ENCODE measurements at regions not wholly inside any gene's neighbourhood (a gene's known extent, or its start where the extent isn't known, plus 50 kb on each side); places are given as distances from the start of the nearest gene placed in this dataset.
"Not testable (repeated sequence)": the region's sequence is repeated elsewhere in the genome, so short reads cannot be mapped to it uniquely, and the experiment has no call there.

DNA sequence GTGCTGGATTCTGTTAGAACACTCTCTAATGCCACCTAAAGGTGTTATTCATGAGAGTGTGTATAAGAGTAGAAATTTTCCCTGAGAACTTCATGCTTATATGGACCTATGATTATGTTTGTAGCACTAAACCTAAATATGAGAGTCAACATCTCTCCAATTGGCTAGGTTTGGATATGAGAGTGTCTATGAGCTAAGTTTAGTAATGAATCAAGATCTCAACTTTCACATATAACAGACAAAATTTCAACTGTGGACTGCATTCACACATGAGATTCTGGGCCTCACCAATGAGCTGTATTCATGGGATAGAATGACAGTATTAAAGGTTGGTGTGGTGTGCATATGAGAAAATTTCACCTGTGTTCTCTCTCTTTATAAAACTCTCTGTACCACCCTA, 242.6 kb downstream of the RPS4Y2 start:
- peaks cover 29% of the 10 kb centered on the region for H3K4me1 Mint-ChIP-seq
- H3K9me3 Mint-ChIP-seq: no peaks in the 10 kb centered on the region
- peaks cover 1% of the 10 kb centered on the region for H3K36me3 Mint-ChIP-seq (ENCODE audit: low read depth)
- no peaks in the 10 kb centered on the region for H3K27me3 Mint-ChIP-seq
- H3K4me3 Mint-ChIP-seq: no peak overlapping the region
- H3K27ac Mint-ChIP-seq: no peak overlapping the region
- DNase-seq: no peak
- intact Hi-C loops (cut with micrococcal nuclease): loop anchor here (1.0 to 10.0 kb wide), 6 partner anchors 36 to 423 kb away; partner anchors contain the start of gene EIF1AY

DNA sequence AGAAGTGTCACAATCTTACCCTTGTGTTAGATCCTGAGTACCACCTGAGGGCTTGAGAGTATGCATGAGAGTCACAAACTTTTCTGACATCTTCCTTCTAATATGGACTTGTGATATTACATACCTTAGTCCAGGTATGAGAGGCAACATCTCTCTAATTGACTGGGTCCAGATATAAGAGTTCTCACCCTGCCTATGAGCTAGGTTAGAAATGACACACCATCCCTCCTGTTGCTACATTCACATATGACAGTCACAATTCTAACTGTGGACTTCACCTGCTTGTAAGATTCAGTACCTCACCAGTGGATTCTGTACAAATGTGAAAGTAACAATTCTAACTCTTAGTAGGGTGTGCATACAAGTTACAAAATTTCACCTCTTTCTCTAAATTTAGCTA, 245.2 kb downstream of the RPS4Y2 start:
- DNase-seq: no peak
- Mint-ChIP-seq H3K4me1 (peaks cover 33% of the 10 kb centered on the region), H3K27ac (no peak overlapping the region), H3K27me3 (no peaks in the 10 kb centered on the region), H3K4me3 (no peak overlapping the region), H3K36me3 (ENCODE audit: low read depth) (peaks cover 1% of the 10 kb centered on the region), H3K9me3 (no peaks in the 10 kb centered on the region)
- intact Hi-C loops (cut with micrococcal nuclease): no loop called here

DNA sequence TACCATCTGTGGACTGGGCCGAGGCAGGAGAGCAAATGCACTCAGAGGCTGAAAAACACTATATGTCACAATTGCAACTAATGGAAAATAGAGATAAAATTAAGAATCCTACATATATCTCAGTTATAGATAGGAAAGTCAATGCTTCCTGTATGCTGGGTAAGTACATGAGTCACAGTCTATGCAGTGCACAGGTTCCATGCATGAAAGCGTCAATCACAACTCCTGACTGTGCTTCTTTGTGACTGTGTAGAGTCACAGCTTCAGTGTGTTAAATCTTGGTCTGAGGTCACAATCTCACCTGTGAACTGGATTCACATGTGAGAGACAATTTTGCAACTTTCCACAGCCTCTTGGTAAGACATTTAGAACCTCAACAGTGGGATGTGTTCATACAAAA, 247.2 kb downstream of the RPS4Y2 start:
- Mint-ChIP-seq H3K9me3 (no peaks in the 10 kb centered on the region), H3K36me3 (ENCODE audit: low read depth) (peaks cover 3% of the 10 kb centered on the region), H3K4me3 (no peak overlapping the region), H3K27me3 (no peaks in the 10 kb centered on the region), H3K4me1 (peaks cover 27% of the 10 kb centered on the region), H3K27ac (peak overlapping the region; percentile 34)
- DNase-seq: no peak
- intact Hi-C loops (cut with micrococcal nuclease): no loop called here

DNA sequence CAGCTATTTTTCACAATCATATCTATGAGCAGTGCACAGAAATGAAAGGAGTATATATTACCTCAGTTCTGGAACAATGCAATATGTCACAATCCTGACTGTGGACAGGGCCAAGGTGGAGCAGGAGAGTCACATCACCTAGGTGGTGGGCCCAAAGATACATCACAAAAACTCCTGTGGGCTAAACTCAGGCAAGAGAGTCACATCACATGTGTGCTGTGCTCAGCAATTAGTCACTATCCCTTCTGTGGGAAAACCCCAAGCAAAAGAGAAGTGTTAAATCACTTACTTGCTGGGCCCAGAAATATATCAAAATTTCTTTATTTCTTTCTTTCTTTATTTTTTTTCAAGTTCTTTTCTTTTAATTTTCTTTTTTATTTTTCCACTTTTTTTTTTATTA, 249.6 kb downstream of the RPS4Y2 start:
- no peak overlapping the region for H3K4me3 Mint-ChIP-seq
- peak; percentile 54 for DNase-seq
- H3K4me1 Mint-ChIP-seq: peaks cover 16% of the 10 kb centered on the region
- H3K27ac Mint-ChIP-seq: no peak overlapping the region
- intact Hi-C loops (cut with micrococcal nuclease): no loop called here
- peaks cover 3% of the 10 kb centered on the region for H3K36me3 Mint-ChIP-seq (ENCODE audit: low read depth)
- no peaks in the 10 kb centered on the region for H3K9me3 Mint-ChIP-seq
- H3K27me3 Mint-ChIP-seq: no peaks in the 10 kb centered on the region

DNA sequence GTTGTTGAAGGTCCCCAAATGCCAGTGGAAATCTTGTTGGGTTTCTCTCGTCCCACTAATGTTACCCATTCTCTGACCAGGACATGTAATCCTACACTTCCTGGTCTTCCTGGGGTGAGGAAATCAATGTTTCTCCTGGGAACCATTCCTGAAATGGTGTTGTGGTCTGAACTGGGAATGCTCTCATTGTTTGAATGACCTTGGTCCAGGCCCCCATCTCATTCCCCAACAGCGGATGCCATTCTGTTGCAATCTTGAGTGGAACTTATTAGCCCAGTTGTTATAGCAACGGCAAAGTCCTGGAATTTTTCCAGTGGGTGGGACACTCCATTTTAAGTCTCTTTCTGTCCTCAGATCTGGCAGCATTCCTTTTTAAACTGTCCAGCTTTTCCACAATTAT, 265.9 kb downstream of the RPS4Y2 start:
- intact Hi-C loops (cut with micrococcal nuclease): no loop called here

DNA sequence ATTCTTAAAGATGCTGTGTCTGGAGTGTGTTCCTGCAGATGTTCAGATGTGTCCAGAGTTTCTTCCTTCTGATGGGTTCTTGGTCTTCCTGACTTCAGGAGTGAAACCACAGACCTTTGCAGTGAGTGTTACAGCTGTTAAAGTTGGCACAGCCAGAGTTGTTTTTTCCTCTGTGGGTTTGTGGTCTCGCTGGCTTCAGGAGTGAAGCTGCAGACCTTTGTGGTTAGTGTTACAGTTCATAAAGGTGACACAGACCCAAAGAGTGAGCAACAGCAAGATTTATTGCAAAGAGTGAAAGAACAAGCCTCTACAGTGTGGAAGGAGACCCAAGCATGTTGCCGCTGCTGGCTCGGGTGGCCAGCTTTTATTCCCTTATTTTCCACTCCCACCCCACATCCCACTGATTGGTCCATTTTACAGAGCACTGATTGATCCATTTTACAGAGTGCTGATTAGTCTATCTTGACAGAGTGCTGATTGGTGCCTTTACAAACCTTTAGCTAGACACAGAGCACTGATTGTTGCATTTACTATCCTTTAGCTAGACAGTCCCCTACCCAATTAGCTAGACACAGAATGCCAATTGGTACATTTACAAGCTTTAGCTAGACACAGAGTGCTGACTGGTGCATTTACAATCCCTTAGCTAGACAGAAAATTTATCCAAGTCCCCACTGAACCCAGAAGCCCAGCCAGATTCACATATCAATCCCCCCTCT, 266.6 kb downstream of the RPS4Y2 start:
- H3K27me3 Mint-ChIP-seq: no peaks in the 10 kb centered on the region

More for the DNA sequence above, 265.9 kb downstream of the RPS4Y2 start:
- DNase-seq: no peak
- Mint-ChIP-seq H3K4me3 (peak overlapping the region; percentile 61), H3K4me1 (peaks cover 28% of the 10 kb centered on the region), H3K36me3 (ENCODE audit: low read depth) (peaks cover 2% of the 10 kb centered on the region), H3K27me3 (no peaks in the 10 kb centered on the region), H3K27ac (no peak overlapping the region), H3K9me3 (no peaks in the 10 kb centered on the region)

DNA sequence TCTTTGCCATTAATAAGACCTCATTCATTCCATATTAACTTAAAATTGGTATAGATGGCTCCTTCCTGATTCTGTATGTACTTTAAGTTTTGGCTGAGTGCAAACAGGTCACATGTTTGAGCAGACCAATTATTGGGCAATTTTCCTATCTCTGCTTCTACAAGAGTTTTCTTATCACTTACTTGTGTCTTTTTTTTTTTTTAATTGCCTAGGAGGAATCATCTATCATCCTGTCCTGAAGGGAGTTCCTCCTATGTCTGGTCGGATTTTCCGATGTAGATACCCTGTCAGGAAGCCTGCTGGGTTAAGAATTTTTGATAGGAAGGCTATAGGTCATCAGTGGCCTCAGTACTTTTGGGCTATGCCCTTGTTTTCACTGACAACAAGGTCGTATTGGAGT, 268.0 kb downstream of the RPS4Y2 start:
- no peaks in the 10 kb centered on the region for H3K27me3 Mint-ChIP-seq
- peak overlapping the region; percentile 11 for H3K4me3 Mint-ChIP-seq
- no peak overlapping the region for H3K27ac Mint-ChIP-seq
- intact Hi-C loops (cut with micrococcal nuclease): no loop called here
- DNase-seq: peak; percentile 5
- H3K36me3 Mint-ChIP-seq (ENCODE audit: low read depth): peaks cover 2% of the 10 kb centered on the region
- peaks cover 33% of the 10 kb centered on the region for H3K4me1 Mint-ChIP-seq
- H3K9me3 Mint-ChIP-seq: no peaks in the 10 kb centered on the region

More for the DNA sequence above, 266.6 kb downstream of the RPS4Y2 start:
- H3K36me3 Mint-ChIP-seq (ENCODE audit: low read depth): peaks cover 2% of the 10 kb centered on the region
- H3K27ac Mint-ChIP-seq: peak overlapping the region; percentile 84
- H3K4me3 Mint-ChIP-seq: peak overlapping the region; percentile 61
- H3K9me3 Mint-ChIP-seq: no peaks in the 10 kb centered on the region
- H3K4me1 Mint-ChIP-seq: peaks cover 28% of the 10 kb centered on the region
- DNase-seq: peak; percentile 76
- intact Hi-C loops (cut with micrococcal nuclease): no loop called here

DNA sequence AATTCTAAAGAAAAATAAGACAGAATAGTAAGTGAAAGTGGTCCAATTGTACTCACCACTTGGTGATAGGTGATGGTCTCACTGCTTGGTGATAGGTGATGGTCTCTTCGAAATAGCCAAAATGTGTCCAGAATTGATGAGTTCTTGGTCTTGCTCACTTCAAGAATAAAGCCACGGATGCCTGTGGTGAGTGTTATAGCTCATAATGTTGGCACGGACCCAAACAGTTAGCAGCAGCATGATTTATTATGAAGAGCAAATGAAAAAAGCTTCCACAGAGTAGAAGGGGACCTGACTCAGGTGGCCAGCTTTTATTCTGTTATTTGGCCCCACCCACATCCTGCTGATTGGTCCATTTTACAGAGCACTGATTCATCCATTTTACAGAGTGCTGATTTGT, 272.6 kb downstream of the RPS4Y2 start:
- H3K4me3 Mint-ChIP-seq: no peak overlapping the region
- no peaks in the 10 kb centered on the region for H3K27me3 Mint-ChIP-seq
- intact Hi-C loops (cut with micrococcal nuclease): no loop called here
- peaks cover 34% of the 10 kb centered on the region for H3K4me1 Mint-ChIP-seq
- peaks cover 7% of the 10 kb centered on the region for H3K36me3 Mint-ChIP-seq (ENCODE audit: low read depth)
- no peak for DNase-seq
- no peaks in the 10 kb centered on the region for H3K9me3 Mint-ChIP-seq
- H3K27ac Mint-ChIP-seq: no peak overlapping the region

DNA sequence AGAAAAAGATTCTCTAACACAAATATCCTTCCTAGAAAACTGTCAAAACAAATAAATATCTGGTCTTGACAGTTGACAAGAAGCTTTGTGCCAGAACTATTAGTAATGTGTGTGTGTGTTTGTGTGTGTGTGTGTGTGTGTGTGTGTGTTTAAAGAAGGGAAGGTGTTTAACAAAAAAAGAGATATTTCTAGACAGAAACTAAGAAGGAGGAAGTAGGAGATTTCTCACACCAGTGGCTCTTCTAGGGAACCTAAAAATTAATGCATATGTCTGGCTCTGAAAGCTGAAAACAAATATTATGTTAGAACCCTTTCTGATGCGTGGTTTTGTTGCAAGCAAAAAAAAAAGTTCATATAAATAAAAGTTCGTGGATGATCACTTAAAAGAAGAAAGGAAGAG, 277.5 kb downstream of the RPS4Y2 start:
- no peaks in the 10 kb centered on the region for H3K27me3 Mint-ChIP-seq
- peak; percentile 40 for DNase-seq
- peak overlapping the region; percentile 96 for H3K27ac Mint-ChIP-seq
- peak overlapping the region; percentile 61 for H3K4me3 Mint-ChIP-seq
- peaks cover 14% of the 10 kb centered on the region for H3K36me3 Mint-ChIP-seq (ENCODE audit: low read depth)
- peaks cover 12% of the 10 kb centered on the region for H3K9me3 Mint-ChIP-seq
- peaks cover 47% of the 10 kb centered on the region for H3K4me1 Mint-ChIP-seq
- intact Hi-C loops (cut with micrococcal nuclease): loop anchor here (10.0 kb wide), 1 partner anchor 211 kb away; no protein-coding TSS in a partner anchor

DNA sequence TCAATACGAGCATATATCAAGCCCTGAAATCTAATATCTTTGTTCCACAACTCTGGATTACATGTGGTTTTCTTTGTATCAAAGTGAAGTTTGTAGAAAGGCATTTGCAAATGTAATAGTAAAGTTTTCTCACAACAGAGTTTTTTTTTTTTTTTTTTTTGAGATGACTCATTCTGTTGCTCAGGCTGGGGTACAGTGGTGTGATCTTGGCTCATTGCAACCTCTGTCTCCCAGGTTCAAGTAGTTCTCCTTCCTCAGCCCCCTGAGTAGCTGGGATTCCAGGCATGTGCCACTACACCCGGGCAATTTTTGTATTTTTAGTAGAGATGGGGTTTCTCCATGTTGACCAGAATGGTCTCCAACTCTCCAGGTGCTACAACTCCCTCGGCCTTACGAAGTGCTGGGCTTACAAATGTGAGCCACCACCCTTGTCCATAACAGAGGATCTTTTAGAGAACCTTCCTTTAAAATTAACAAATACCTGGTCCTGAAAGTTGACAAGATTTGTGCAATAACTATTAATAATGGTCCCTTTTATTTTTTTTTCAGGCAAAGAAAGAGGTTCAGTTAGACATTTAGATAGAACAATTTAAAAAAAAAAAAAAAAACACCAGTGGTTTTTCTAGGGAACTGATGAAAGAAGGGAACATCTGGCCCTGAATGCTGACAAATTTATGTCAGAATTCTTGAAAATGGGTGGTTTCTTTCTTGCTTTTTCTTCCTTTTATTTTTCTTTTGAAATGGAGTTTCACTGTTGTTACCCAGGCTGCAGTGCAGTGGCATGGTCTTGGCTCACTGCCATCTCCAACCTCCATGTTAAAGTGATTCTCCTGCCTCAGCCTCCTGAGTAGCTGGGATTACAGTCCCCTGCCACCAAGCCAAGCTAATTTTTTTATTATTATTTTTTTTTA, 278.5 kb downstream of the RPS4Y2 start:
- intact Hi-C loops (cut with micrococcal nuclease): loop anchor here (1.0 to 10.0 kb wide), 4 partner anchors 36 to 459 kb away; partner anchors contain the start of gene EIF1AY
- peaks cover 14% of the 10 kb centered on the region for H3K36me3 Mint-ChIP-seq (ENCODE audit: low read depth)
- peaks cover 19% of the 10 kb centered on the region for H3K9me3 Mint-ChIP-seq
- DNase-seq: peak; percentile 75
- peak overlapping the region; percentile 75 for H3K4me3 Mint-ChIP-seq
- H3K4me1 Mint-ChIP-seq: peaks cover 49% of the 10 kb centered on the region
- H3K27ac Mint-ChIP-seq: peak overlapping the region; percentile 96
- H3K27me3 Mint-ChIP-seq: no peaks in the 10 kb centered on the region

DNA sequence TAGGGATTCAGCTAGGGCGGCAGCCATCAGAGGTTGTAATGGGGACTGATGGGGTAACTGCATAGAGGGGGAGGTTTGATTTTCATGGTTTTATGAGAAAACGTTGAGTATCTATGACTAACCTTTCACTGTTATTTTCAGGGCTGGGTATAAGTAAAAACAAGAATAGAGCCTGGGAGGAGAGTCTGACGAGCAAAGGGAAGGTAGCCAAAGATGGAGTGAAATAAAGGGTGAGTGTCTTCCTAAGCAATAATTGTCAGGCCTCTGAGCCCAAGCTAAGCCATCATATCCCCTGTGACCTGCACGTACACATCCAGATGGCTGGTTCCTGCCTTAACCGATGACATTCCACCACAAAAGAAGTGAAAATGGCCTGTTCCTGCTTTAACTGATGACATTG, 281.5 kb downstream of the RPS4Y2 start:
- not testable (repeated sequence) for DNase-seq, H3K4me3 Mint-ChIP-seq, H3K27me3 Mint-ChIP-seq
- Mint-ChIP-seq H3K36me3 (ENCODE audit: low read depth) (peaks cover 11% of the 10 kb centered on the region), H3K27ac (peak overlapping the region; percentile 44), H3K9me3 (peaks cover 33% of the 10 kb centered on the region), H3K4me1 (peaks cover 59% of the 10 kb centered on the region)
- intact Hi-C loops (cut with micrococcal nuclease): loop anchor here (10.0 kb wide), 1 partner anchor 207 kb away; no protein-coding TSS in a partner anchor

DNA sequence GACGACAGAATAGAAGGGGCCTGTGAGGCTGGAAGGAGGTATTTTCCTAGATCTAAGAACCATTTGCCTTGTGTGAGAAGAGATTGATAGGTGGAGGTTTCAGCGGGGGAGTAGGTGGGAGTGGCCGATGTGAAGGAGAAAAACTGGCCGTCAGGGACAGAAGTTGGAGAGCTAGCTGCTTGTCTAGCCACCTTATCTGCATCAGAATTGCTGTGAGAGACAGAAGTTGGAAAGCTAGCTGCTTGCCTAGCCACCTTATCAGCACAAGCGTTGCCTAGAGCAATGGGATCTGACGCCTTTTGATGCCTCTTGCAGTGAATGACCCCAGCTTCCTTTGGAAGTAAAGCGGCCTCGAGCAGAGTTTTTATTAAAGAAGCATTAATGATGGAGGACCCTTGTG, 283.9 kb downstream of the RPS4Y2 start:
- no peak overlapping the region for H3K4me3 Mint-ChIP-seq
- intact Hi-C loops (cut with micrococcal nuclease): loop anchor here (10.0 kb wide), 1 partner anchor 205 kb away; no protein-coding TSS in a partner anchor
- no peak overlapping the region for H3K27ac Mint-ChIP-seq

DNA sequence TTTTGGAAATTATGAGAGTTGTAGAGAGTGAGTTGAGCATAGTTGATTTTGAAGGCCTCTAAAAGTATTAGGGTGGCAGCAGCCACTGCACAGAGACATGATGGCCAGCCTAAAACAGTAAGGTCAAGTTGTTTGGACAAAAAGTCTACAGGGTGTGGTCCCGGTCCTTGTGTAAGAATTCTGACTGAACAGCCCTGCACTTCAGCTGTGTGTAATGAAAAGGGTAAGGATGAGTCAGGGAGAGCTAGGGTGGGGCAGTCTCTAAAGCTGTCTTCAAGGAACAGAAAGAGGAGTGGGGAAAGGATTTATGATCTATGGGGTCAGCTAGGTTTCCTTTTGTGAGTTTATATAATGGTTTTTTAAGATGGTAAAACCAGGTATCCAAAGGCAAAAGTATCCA, 284.8 kb downstream of the RPS4Y2 start:
- intact Hi-C loops (cut with micrococcal nuclease); H3K27me3 Mint-ChIP-seq; H3K4me3 Mint-ChIP-seq; H3K27ac Mint-ChIP-seq; H3K36me3 Mint-ChIP-seq (ENCODE audit: low read depth): not testable (repeated sequence)
- peaks cover 40% of the 10 kb centered on the region for H3K4me1 Mint-ChIP-seq
- H3K9me3 Mint-ChIP-seq: peaks cover 38% of the 10 kb centered on the region
- DNase-seq: peak; percentile 40

More for the DNA sequence above, 283.9 kb downstream of the RPS4Y2 start:
- Mint-ChIP-seq H3K9me3 (peaks cover 38% of the 10 kb centered on the region), H3K36me3 (ENCODE audit: low read depth) (peaks cover 11% of the 10 kb centered on the region), H3K27me3 (no peaks in the 10 kb centered on the region), H3K4me1 (peaks cover 40% of the 10 kb centered on the region)
- DNase-seq: peak; percentile 40

DNA sequence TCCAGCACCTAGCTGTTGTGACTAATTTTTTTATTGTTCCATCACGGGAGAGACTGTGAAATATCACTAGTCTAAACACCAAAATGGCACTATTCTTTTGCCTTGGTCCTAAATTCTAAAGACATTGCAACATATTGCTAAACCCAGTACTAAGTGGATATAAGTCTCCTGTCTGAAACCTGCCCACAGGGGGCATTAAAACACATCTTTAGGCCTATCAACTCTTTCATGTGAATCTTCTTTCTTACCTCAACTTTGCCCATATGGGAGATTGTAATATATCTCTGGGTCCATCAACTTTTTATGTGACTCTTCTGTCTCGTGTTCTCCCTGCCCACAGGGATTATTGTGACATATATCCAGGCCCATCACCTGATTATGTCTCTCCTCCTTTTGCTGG, 317.2 kb downstream of the RPS4Y2 start:
- no peaks in the 10 kb centered on the region for H3K27me3 Mint-ChIP-seq
- H3K4me1 Mint-ChIP-seq: peaks cover 9% of the 10 kb centered on the region
- H3K4me3 Mint-ChIP-seq: no peak overlapping the region
- peaks cover 7% of the 10 kb centered on the region for H3K9me3 Mint-ChIP-seq
- H3K27ac Mint-ChIP-seq: no peak overlapping the region
- no peak for DNase-seq
- no peaks in the 10 kb centered on the region for H3K36me3 Mint-ChIP-seq (ENCODE audit: low read depth)
- intact Hi-C loops (cut with micrococcal nuclease): no loop called here

All from activated CD4-positive, alpha-beta T cell treated with anti-CD3 and anti-CD28 coated beads, Interleukin-2, amount 10 ng/mL, durations not matched to agents 24 days and 14 days (primary cell).